Thoracic aorta (tissue), 2 donors: ENCODE measurements at regions not wholly inside any gene's neighbourhood (a gene's known extent, or its start where the extent isn't known, plus 50 kb on each side); places are given as distances from the start of the nearest gene placed in this dataset.

Experiments used
- ATAC-seq: fragments of 150-250 bp; one replicate; pipeline ENCODE4 v1.8.0; 2017; ENCODE audit warnings: low read depth; ENCODE audit not compliant: insufficient number of reproducible peaks, low FRiP score
- DNase-seq: peaks from one replicate; pipeline ENCODE4 v3.0.0-alpha.2; 2020; ENCODE audit warnings: low spot score
- H3K27ac ChIP-seq, 2 donors: fragments of 200-600 bp; sonication (generic); 1 replicate in 1 of 2; 2 replicates in 1 of 2; pipeline ENCODE4 v1.5.1; 2016; ENCODE audit warnings: mild to moderate bottlenecking in 2 of 2, moderate library complexity in 2 of 2
- H3K27me3 ChIP-seq: fragments of 200-600 bp; sonication (generic); replicated peaks from 2 replicates; pipeline ENCODE4 v1.6.0; 2016; ENCODE audit warnings: mild to moderate bottlenecking; ENCODE audit not compliant: insufficient read depth
- H3K36me3 ChIP-seq: fragments of 200-600 bp; sonication (generic); one replicate; pipeline ENCODE4 v1.5.1; 2016
- H3K4me1 ChIP-seq, 2 donors: fragments of 200-600 bp; sonication (generic); 1 replicate in 1 of 2; 2 replicates in 1 of 2; pipeline versions ENCODE4 v1.5.1 to v1.6.0; 2016; ENCODE audit warnings: low read depth in 2 of 2, mild to moderate bottlenecking in 1 of 2; ENCODE audit not compliant: control insufficient read depth in 1 of 2
- H3K4me3 ChIP-seq: fragments of 200-600 bp; sonication (generic); 2 replicates; pipeline ENCODE4 v1.5.1; 2016; ENCODE audit warnings: mild to moderate bottlenecking
- H3K9me3 ChIP-seq: fragments of 200-600 bp; sonication (generic); 2 replicates; pipeline ENCODE4 v1.5.1; 2016
- TF ChIP-seq, protein P1 (sequence below): fragments of 200-600 bp; sonication (generic); IDR thresholded peaks from one replicate; pipeline ENCODE4 v1.5.1; 2019; ENCODE audit warnings: antibody characterized with exemption

DNA sequence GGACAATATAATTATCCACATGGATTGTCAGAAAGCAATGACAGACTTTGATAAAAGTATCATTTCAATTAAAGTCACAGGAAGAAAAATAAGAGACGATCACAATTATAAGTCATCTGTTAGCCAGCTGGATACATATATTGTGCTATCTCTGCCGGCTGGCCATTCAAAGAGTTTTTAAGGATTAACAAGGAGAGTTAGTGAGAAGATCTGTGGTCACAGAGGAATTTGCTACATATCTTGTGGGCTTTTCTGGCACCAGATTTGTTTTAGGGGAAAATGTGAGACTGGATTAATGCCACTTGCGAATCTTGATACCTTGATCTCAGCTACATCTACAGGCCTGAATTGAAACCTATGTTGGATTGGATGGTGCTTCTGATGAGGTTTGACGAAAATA, 90.9 kb upstream of the MANSC4 start:
- DNase-seq (no peak), ATAC-seq (no peak)
- no peaks in the 10 kb centered on the region for H3K27me3 ChIP-seq
- H3K4me3 ChIP-seq, result no peak overlapping the region
- H3K4me1 ChIP-seq, result peaks cover 0 to 5% of the 10 kb centered on the region in 2 donors
- TF ChIP-seq, protein P1, sequence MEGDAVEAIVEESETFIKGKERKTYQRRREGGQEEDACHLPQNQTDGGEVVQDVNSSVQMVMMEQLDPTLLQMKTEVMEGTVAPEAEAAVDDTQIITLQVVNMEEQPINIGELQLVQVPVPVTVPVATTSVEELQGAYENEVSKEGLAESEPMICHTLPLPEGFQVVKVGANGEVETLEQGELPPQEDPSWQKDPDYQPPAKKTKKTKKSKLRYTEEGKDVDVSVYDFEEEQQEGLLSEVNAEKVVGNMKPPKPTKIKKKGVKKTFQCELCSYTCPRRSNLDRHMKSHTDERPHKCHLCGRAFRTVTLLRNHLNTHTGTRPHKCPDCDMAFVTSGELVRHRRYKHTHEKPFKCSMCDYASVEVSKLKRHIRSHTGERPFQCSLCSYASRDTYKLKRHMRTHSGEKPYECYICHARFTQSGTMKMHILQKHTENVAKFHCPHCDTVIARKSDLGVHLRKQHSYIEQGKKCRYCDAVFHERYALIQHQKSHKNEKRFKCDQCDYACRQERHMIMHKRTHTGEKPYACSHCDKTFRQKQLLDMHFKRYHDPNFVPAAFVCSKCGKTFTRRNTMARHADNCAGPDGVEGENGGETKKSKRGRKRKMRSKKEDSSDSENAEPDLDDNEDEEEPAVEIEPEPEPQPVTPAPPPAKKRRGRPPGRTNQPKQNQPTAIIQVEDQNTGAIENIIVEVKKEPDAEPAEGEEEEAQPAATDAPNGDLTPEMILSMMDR, result no peak
- no peak overlapping the region for H3K27ac ChIP-seq
- H3K36me3 ChIP-seq, result no peaks in the 10 kb centered on the region
- H3K9me3 ChIP-seq, result no peaks in the 10 kb centered on the region

DNA sequence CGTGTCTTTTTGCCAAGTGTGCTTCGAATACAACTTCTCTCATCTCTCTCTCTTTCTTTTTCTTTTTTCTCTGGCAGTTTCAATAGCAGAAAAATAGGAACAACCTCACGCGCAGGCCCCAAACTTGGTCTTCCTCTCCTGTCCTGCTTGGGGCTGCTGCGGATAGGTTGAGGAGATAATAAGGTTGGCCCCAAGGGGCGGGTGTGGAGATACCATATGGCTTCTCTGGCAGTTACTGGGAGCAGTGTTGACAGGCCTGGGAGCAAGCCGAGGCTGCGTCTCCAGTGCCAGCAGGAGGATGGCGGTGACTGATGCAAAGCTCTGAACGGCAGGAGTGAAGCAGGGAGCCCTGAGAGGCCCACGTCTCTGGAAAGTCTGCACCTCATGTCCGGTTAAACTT, 89.5 kb upstream of the MANSC4 start:
- H3K36me3 ChIP-seq, result no peaks in the 10 kb centered on the region
- DNase-seq (no peak), ATAC-seq (no peak)
- H3K4me1 ChIP-seq, result peaks cover 0 to 5% of the 10 kb centered on the region in 2 donors
- no peaks in the 10 kb centered on the region for H3K27me3 ChIP-seq
- H3K4me3 ChIP-seq, result peak overlapping the region; percentile 51
- H3K9me3 ChIP-seq, result no peaks in the 10 kb centered on the region
- TF ChIP-seq, protein P1, result no peak
- H3K27ac ChIP-seq, result peak overlapping the region in 1 of 2 donors; percentile 27

DNA sequence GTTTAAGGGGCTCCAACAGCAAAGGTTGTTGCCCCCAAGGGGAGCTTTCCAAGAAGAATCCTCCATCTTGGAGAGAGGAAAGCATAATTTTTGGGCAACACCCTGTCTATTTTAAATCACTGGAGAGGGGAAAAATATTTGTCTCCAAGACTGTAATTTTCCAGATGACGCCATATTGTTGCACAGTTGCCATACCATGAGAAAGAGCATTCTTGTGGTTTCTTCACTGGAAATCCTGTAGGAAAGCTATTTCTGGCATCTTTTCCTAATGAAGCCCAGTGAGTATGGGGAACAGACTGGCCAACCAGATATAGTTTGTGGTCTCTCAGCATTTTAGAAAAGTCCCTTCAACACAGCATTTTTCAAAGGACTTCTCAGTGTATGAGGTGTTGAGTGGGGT, 88.1 kb upstream of the MANSC4 start:
- Histone ChIP-seq H3K27me3 (no peaks in the 10 kb centered on the region), H3K4me3 (no peak overlapping the region), H3K9me3 (no peaks in the 10 kb centered on the region), H3K36me3 (no peaks in the 10 kb centered on the region), H3K27ac (no peak overlapping the region), H3K4me1 (peaks cover 0 to 5% of the 10 kb centered on the region in 2 donors)
- TF ChIP-seq, protein P1, result no peak
- ATAC-seq, result no peak
- no peak for DNase-seq

DNA sequence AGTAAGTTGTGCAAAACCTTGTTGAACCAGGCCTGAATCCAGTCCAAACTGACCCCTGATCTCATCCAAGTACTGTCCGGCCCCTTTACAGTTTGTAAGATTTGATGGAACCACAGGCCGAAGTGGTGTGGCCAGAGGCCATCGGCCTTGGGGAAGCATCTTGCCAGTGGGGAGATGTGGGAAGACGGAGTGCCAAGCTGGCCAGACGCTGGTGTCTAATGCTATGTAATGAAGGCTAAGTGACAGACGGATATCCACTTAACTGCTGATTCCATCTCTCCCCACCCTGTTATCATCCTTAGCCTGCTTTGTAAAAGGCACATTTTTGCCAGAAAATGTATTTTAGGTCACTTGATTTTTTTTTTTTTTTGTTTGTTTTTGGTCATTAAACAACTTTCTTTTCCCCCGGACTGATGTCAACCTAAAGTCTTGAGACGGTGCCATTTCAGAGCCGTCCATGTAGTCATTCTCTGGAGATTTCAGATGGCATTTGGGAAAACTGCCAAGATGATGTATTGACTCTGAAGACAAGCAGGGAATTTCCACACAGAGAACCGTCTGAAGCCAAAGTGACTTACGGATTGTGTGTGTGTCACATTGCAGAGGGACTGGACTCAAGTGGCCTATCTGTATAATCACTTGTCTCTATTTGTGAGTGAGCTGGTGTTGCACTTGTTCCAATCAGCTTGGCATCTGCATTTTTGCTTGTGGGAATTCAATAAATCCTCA, 86.5 kb upstream of the MANSC4 start:
- DNase-seq, result no peak
- Histone ChIP-seq H3K27ac (no peak overlapping the region), H3K36me3 (no peaks in the 10 kb centered on the region), H3K4me3 (no peak overlapping the region), H3K27me3 (no peaks in the 10 kb centered on the region), H3K4me1 (peaks cover 0 to 5% of the 10 kb centered on the region in 2 donors), H3K9me3 (no peaks in the 10 kb centered on the region)
- TF ChIP-seq, protein P1, result no peak
- no peak for ATAC-seq

DNA sequence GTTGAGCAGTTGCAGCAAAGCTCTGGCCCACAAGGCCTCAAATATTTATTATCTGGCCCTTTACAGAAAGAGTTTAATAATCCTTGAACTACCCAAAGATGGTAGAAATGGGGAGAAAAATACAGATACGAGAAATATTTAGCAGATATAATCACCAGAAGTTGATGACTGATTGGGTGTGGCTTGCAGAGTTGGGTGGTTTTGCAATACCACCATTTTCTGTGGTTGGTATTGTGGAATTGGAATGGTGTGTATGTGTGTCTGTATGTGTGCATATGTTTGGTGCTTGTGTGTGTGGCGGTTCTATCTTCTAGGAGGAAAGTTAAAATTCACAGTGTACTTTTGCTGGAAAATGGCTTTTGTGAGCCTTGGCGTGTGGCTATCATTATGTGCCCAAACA, 85.4 kb upstream of the MANSC4 start:
- DNase-seq (no peak), ATAC-seq (no peak)
- no peak overlapping the region for H3K4me3 ChIP-seq
- TF ChIP-seq, protein P1, result no peak
- peaks cover 0 to 9% of the 10 kb centered on the region in 2 donors for H3K4me1 ChIP-seq
- H3K27ac ChIP-seq, result no peak overlapping the region
- no peaks in the 10 kb centered on the region for H3K27me3 ChIP-seq
- no peaks in the 10 kb centered on the region for H3K36me3 ChIP-seq
- H3K9me3 ChIP-seq, result no peaks in the 10 kb centered on the region
